ENCODE measurements at regions not wholly inside any gene's neighbourhood (a gene's known extent, or its start where the extent isn't known, plus 50 kb on each side); places are given as distances from the start of the nearest gene placed in this dataset.

GRCh38 chr2:220310451-220310861 is 683.0 kb downstream of the SLC4A3 start:
- TF ChIP-seq CTCF (IDR thresholded peaks at IDR 0.05) (no peak), ZFX (IDR thresholded peaks at IDR 0.05; ENCODE audit: borderline replicate concordance) (no peak)

Measured in 22Rv1 (cell line).